ENCODE measurements at regions not wholly inside any gene's neighbourhood (a gene's known extent, or its start where the extent isn't known, plus 50 kb on each side); places are given as distances from the start of the nearest gene placed in this dataset.
A peak's percentile ranks its signal among the peaks of the same experiment; 100 is the strongest.

DNA sequence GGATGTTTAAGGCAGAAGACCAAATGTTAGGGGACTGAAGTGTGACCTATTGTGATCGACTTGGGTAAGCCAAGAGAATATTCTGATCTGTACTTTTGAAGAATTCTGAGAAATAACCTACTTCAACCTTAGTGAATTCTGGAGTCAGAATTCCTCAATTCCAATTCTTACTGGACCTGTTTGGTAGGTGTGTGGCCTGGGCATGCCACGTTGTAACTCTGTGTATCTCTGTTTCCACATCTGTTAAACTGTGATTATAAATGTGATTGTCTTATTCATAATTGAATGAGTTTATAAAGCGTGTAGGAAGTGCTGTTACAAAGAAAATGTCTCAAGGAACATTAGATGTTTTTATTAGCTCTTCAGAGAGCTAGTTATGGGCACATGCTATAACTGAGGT is 64.5 kb downstream of the TUSC1 start:
- DNase-seq (ENCODE audit: low read depth), result peak; percentile 63
- TF ChIP-seq, protein P1, sequence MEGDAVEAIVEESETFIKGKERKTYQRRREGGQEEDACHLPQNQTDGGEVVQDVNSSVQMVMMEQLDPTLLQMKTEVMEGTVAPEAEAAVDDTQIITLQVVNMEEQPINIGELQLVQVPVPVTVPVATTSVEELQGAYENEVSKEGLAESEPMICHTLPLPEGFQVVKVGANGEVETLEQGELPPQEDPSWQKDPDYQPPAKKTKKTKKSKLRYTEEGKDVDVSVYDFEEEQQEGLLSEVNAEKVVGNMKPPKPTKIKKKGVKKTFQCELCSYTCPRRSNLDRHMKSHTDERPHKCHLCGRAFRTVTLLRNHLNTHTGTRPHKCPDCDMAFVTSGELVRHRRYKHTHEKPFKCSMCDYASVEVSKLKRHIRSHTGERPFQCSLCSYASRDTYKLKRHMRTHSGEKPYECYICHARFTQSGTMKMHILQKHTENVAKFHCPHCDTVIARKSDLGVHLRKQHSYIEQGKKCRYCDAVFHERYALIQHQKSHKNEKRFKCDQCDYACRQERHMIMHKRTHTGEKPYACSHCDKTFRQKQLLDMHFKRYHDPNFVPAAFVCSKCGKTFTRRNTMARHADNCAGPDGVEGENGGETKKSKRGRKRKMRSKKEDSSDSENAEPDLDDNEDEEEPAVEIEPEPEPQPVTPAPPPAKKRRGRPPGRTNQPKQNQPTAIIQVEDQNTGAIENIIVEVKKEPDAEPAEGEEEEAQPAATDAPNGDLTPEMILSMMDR (IDR thresholded peaks at IDR 0.05; ENCODE audit: insufficient read depth, low read depth, low read length, missing control alignments), result no peak
- no peak overlapping the region for H3K4me3 ChIP-seq (ENCODE audit: low read length)

DNA sequence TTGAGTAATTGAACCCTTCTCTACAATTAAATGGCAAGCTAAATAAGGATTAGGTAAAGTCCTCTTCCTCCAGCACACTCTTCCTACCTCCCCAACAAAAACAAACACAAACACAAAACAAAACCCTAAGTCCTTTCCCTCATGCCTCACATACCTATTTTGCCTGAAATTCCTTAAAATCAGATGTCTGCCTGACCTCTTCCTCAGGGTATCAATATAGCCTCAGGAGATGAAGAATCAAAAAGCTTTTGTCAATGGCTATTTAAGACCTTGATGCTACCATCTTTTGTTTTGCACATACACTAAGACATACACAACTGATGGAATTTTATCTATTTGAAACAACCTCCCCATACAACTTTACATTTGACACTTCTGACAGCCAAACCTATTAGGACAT is 75.1 kb downstream of the TUSC1 start:
- TF ChIP-seq, protein P1 (IDR thresholded peaks at IDR 0.05; ENCODE audit: insufficient read depth, low read depth, low read length, missing control alignments), result no peak
- DNase-seq (ENCODE audit: low read depth), result no peak
- no peak overlapping the region for H3K4me3 ChIP-seq (ENCODE audit: low read length)

DNA sequence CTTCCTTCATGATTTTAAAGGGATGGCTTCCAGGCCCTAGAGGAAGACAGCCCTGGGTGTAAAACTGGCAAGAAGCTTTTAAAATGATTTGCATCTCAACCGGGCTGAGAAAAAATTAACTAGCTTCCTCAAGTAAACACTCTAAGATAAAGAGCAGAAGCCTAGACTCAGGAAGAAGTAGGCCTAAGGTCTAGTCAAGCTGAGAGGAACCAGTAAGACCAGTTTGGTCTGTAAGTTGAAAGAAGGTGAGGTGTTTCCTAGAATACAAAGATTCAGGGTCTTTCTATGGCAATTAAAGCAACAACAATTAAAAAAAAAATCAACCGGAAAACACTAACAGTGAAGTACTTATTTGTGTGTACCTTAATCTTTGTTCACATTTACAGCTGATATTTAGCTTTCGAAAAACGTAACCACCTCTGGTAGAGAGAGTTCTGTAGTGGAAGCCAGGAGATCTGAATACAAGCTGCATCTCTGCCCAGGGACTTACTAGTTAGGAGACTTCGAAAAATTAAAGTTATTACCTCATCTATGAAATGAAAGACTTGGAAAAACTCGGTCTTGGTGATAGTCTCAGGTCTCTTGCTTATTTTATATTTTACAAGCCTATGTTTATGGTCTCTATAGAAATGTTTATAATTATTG is 75.7 kb downstream of the TUSC1 start:
- DNase-seq (ENCODE audit: low read depth), result peak; percentile 60
- TF ChIP-seq, protein P1 (IDR thresholded peaks at IDR 0.05; ENCODE audit: insufficient read depth, low read depth, low read length, missing control alignments), result no peak
- H3K4me3 ChIP-seq (ENCODE audit: low read length), result no peak overlapping the region

DNA sequence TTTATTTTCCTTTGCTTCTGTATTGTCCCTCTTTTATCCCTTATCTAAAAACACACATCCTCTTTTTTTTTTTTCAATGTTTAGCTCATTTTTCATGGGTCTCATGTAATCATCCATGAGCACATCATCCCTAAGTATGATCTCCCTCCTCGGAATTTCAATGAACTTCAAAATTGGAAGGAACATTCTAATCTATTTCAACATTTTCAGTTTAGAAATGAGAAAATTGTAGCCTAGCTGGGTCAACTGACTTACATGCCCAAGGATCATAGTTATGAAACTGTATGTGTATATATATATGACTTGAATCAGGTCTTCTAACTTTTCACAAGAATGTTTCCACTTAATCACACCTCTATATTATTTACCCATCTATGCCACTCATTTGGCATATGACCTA is 77.7 kb downstream of the TUSC1 start:
- H3K4me3 ChIP-seq (ENCODE audit: low read length), result no peak overlapping the region
- DNase-seq (ENCODE audit: low read depth), result no peak
- TF ChIP-seq, protein P1 (IDR thresholded peaks at IDR 0.05; ENCODE audit: insufficient read depth, low read depth, low read length, missing control alignments), result no peak

DNA sequence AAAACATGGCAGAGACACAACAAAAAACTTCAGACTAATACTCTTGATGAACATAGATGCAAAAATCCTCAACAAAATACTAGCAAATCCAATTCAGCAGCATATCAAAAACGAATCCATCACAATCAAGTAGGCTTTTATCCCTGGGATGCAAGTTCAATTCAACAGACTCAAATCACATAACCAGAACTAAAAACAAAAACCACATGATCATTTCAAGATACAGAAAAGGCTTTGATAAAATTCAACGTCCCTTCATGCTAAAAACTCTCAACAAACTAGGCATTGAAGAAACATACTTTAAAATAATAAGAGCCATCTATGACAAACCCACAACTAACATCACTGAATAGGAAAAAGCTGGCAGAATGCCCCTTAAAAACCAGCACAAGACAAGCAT is 93.6 kb downstream of the TUSC1 start:
- H3K4me3 ChIP-seq (ENCODE audit: low read length), result no peak overlapping the region
- TF ChIP-seq, protein P1 (IDR thresholded peaks at IDR 0.05; ENCODE audit: insufficient read depth, low read depth, low read length, missing control alignments), result no peak
- DNase-seq (ENCODE audit: low read depth), result no peak

DNA sequence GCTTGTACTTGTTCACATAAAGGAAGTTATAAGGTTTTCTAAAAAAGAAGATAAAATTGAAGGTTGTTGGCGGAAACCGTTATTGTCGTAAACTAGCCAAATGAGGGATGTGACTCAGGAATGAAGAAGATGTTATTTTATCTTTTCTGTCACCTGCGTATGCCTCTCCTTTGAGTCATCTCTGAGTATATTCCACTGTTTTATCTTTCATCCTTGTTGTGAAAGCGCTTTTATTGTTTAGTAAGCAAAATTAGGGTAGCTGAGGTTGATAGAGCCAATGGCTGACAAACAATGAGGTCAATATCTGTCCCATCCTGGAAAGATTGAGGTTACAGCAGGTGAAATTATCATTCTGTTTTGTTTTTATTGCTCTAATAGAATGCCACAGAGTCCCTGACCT is 105.0 kb downstream of the TUSC1 start:
- no peak overlapping the region for H3K4me3 ChIP-seq (ENCODE audit: low read length)
- TF ChIP-seq, protein P1 (IDR thresholded peaks at IDR 0.05; ENCODE audit: insufficient read depth, low read depth, low read length, missing control alignments), result no peak
- DNase-seq (ENCODE audit: low read depth), result no peak

DNA sequence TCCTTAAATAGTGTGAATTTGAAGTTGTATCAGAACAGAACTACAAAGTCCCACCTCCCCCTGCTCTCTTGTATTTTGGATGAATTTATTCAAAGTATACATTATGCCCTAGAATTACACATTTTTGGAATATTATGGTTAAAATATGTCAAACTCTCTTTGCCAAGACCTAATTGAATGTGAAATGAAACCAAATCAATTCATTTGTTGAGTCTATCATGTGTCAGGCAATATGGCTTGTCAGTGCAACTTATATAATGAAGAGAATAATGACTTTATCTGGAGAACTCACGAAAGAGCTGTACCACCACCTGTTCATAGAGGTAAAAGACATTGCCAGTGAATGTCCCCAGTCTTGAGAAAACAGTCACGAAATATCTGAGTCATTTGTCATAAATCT is 106.8 kb downstream of the TUSC1 start:
- TF ChIP-seq, protein P1 (IDR thresholded peaks at IDR 0.05; ENCODE audit: insufficient read depth, low read depth, low read length, missing control alignments), result no peak
- no peak for DNase-seq (ENCODE audit: low read depth)
- H3K4me3 ChIP-seq (ENCODE audit: low read length), result no peak overlapping the region
